Uterus (tissue), 3 donors: ENCODE measurements at regions not wholly inside any gene's neighbourhood (a gene's known extent, or its start where the extent isn't known, plus 50 kb on each side); places are given as distances from the start of the nearest gene placed in this dataset.

Source experiments
- DNase-seq, 2 donors: peaks; one replicate each; pipeline ENCODE4 v3.0.0-alpha.2; 2019 to 2020
- H3K27ac ChIP-seq, 2 donors: fragments of 200-600 bp; sonication (generic); 1 replicate in 1 of 2; 2 replicates in 1 of 2; pipeline ENCODE4 v1.5.1; 2016 to 2018
- H3K27me3 ChIP-seq, 2 donors: fragments of 200-600 bp; sonication (generic); one replicate each; pipeline ENCODE4 v1.5.1; 2018 to 2019; ENCODE audit warnings: control low read depth in 1 of 2
- H3K36me3 ChIP-seq, 2 donors: fragments of 200-600 bp; sonication (generic); one replicate each; pipeline ENCODE4 v1.5.1; 2019; ENCODE audit warnings: control low read depth in 1 of 2
- H3K4me1 ChIP-seq, 2 donors: fragments of 200-600 bp; sonication (generic); one replicate each; pipeline ENCODE4 v1.5.1; 2018 to 2019; ENCODE audit warnings: control low read depth in 1 of 2
- H3K4me3 ChIP-seq, 2 donors: fragments of 200-600 bp; sonication (generic); 1 replicate in 1 of 2; 2 replicates in 1 of 2; pipeline ENCODE4 v1.5.1; 2018 to 2019; ENCODE audit warnings: mild to moderate bottlenecking in 1 of 2
- H3K9me3 ChIP-seq, 2 donors: fragments of 200-600 bp; sonication (generic); one replicate each; pipeline ENCODE4 v1.5.1; 2019; ENCODE audit warnings: control low read depth in 1 of 2
- CTCF ChIP-seq, 4 experiments: fragments of 200-600 bp in 2 of 4; fragments of 450-650 bp in 2 of 4; sonication (generic) in 2 of 4; IDR thresholded peaks; one replicate each; pipeline ENCODE4 v1.5.1; 2016 to 2019; ENCODE audit warnings: antibody characterized with exemption in 4 of 4, mild to moderate bottlenecking in 2 of 4, moderate library complexity in 1 of 4
- POLR2A ChIP-seq, 2 donors: fragments of 450-650 bp; IDR thresholded peaks; one replicate each; pipeline ENCODE4 v1.6.1; 2016; ENCODE audit warnings: antibody characterized with exemption in 2 of 2, mild to moderate bottlenecking in 1 of 2, moderate library complexity in 1 of 2
- intact Hi-C: fragments of 100-400 bp; cut with DNase I; formaldehyde crosslinking; loops from one replicate; pipeline ENCODE4 v1.15.1; 2023; ENCODE audit warnings: low total_unique reads
- donor health status: DM: yes; HTN: yes; CAD: no.

GRCh38 chr5:164708831-164709230, 1203.4 kb downstream of the MAT2B start:
- Histone ChIP-seq H3K4me1 (no peaks in the 10 kb centered on the region), H3K36me3 (no peaks in the 10 kb centered on the region), H3K27ac (no peak overlapping the region), H3K4me3 (no peak overlapping the region), H3K27me3 (no peaks in the 10 kb centered on the region), H3K9me3 (no peaks in the 10 kb centered on the region)
- intact Hi-C loops = no loop called here
- no peak for DNase-seq
- TF ChIP-seq CTCF (IDR thresholded peaks at IDR 0.05) = no peak
- TF ChIP-seq POLR2A (IDR thresholded peaks at IDR 0.05) = no peak

GRCh38 chr5:164713682-164714081, 1208.3 kb downstream of the MAT2B start:
- no peak for DNase-seq
- Histone ChIP-seq H3K36me3 (no peaks in the 10 kb centered on the region), H3K4me1 (no peaks in the 10 kb centered on the region), H3K27me3 (no peaks in the 10 kb centered on the region), H3K27ac (no peak overlapping the region), H3K4me3 (no peak overlapping the region), H3K9me3 (no peaks in the 10 kb centered on the region)
- intact Hi-C loops = no loop called here
- no peak for TF ChIP-seq POLR2A (IDR thresholded peaks at IDR 0.05)
- no peak for TF ChIP-seq CTCF (IDR thresholded peaks at IDR 0.05)

- Histone ChIP-seq H3K4me1 (no peaks in the 10 kb centered on the region), H3K27ac (no peak overlapping the region), H3K27me3 (no peaks in the 10 kb centered on the region), H3K4me3 (no peak overlapping the region), H3K36me3 (no peaks in the 10 kb centered on the region), H3K9me3 (no peaks in the 10 kb centered on the region)
- DNase-seq = no peak
- intact Hi-C loops = no loop called here
- TF ChIP-seq POLR2A (IDR thresholded peaks at IDR 0.05) (no peak), CTCF (IDR thresholded peaks at IDR 0.05) (no peak)
Observed at GRCh38 chr5:164721116-164721515, 1215.7 kb downstream of the MAT2B start.

- Histone ChIP-seq H3K4me1 (no peaks in the 10 kb centered on the region), H3K4me3 (no peak overlapping the region), H3K27me3 (no peaks in the 10 kb centered on the region), H3K36me3 (no peaks in the 10 kb centered on the region), H3K27ac (no peak overlapping the region), H3K9me3 (no peaks in the 10 kb centered on the region)
- intact Hi-C loops = no loop called here
- no peak for DNase-seq
- TF ChIP-seq CTCF (IDR thresholded peaks at IDR 0.05) (no peak), POLR2A (IDR thresholded peaks at IDR 0.05) (no peak)
Observed at GRCh38 chr5:164721656-164722055, 1216.2 kb downstream of the MAT2B start.

GRCh38 chr5:164722702-164723101, 1217.3 kb downstream of the MAT2B start:
- intact Hi-C loops = no loop called here
- no peaks in the 10 kb centered on the region for H3K27me3 ChIP-seq
- H3K4me1 ChIP-seq = no peaks in the 10 kb centered on the region
- H3K4me3 ChIP-seq = no peak overlapping the region
- DNase-seq = no peak
- no peak overlapping the region for H3K27ac ChIP-seq
- no peaks in the 10 kb centered on the region for H3K36me3 ChIP-seq
- TF ChIP-seq POLR2A (IDR thresholded peaks at IDR 0.05) (no peak), CTCF (IDR thresholded peaks at IDR 0.05) (no peak)
- no peaks in the 10 kb centered on the region for H3K9me3 ChIP-seq
